ENCODE measurements at regions not wholly inside any gene's neighbourhood (a gene's known extent, or its start where the extent isn't known, plus 50 kb on each side); places are given as distances from the start of the nearest gene placed in this dataset.

DNA sequence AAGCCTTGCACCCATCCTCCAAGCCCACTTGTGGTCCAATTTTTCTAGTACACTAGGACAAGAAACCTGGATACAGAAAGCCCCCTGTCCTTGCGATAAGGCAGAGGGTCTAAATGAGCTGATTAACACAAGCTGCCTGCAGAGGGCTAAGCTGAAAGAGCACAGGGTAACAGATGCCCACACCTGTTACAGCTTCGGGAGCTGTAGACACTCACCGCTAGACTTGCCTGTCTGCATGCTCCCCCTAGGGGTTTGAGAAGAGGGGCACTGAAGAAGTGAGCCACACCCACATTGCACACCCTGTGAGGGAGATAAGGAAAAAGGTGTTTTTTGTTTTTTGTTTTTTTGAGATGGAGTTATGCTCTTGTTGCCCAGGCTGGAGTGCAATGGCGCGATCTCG, 386.5 kb upstream of the AUTS2 start:
- DNase-seq (ENCODE audit: low spot score), result peak; percentile 63
- no peak overlapping the region for H3K27ac ChIP-seq (ENCODE audit: low read depth)
- H3K27me3 Mint-ChIP-seq (ENCODE audit: insufficient read depth, low read depth, poor library complexity), result peaks cover 2% of the 10 kb centered on the region
- no peaks in the 10 kb centered on the region for H3F3A ChIP-seq (replicated peaks; ENCODE audit: low read depth)
- peaks cover 94% of the 10 kb centered on the region for H3K9me3 Mint-ChIP-seq
- H3K4me2 ChIP-seq, result no peak overlapping the region
- no peaks in the 10 kb centered on the region for H3K4me1 Mint-ChIP-seq
- H4K20me1 ChIP-seq (replicated peaks; ENCODE audit: insufficient read depth), result no peaks in the 10 kb centered on the region
- no peak for ATAC-seq
- no peaks in the 10 kb centered on the region for H3K79me2 ChIP-seq (replicated peaks; ENCODE audit: insufficient read depth)
- H3K36me3 ChIP-seq (ENCODE audit: insufficient read depth), result no peaks in the 10 kb centered on the region
- no peaks in the 10 kb centered on the region for H3K27me3 ChIP-seq (ENCODE audit: insufficient read depth)
- peaks cover 21% of the 10 kb centered on the region; the same call in 2 of the 3 replicates for H3K36me3 Mint-ChIP-seq (ENCODE audit: low read depth)
- no peak overlapping the region for H2AFZ ChIP-seq
- no peak overlapping the region for H3K4me3 Mint-ChIP-seq
- H3K4me1 ChIP-seq (ENCODE audit: insufficient read depth), result no peaks in the 10 kb centered on the region
- no peak overlapping the region for H3K27ac Mint-ChIP-seq
- H3K4me3 ChIP-seq, result no peak overlapping the region
- TF ChIP-seq JUNB (IDR thresholded peaks at IDR 0.05; ENCODE audit: unreplicated experiment), result no peak
- TF ChIP-seq, protein P1, sequence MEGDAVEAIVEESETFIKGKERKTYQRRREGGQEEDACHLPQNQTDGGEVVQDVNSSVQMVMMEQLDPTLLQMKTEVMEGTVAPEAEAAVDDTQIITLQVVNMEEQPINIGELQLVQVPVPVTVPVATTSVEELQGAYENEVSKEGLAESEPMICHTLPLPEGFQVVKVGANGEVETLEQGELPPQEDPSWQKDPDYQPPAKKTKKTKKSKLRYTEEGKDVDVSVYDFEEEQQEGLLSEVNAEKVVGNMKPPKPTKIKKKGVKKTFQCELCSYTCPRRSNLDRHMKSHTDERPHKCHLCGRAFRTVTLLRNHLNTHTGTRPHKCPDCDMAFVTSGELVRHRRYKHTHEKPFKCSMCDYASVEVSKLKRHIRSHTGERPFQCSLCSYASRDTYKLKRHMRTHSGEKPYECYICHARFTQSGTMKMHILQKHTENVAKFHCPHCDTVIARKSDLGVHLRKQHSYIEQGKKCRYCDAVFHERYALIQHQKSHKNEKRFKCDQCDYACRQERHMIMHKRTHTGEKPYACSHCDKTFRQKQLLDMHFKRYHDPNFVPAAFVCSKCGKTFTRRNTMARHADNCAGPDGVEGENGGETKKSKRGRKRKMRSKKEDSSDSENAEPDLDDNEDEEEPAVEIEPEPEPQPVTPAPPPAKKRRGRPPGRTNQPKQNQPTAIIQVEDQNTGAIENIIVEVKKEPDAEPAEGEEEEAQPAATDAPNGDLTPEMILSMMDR (conservative IDR thresholded peaks at IDR 0.05; ENCODE audit: low read depth in 2 of 2), result peak; percentile 49 to 60
- TF ChIP-seq EZH2 (IDR thresholded peaks at IDR 0.05; ENCODE audit: low read depth, unreplicated experiment), result no peak
- TF ChIP-seq, protein P2, sequence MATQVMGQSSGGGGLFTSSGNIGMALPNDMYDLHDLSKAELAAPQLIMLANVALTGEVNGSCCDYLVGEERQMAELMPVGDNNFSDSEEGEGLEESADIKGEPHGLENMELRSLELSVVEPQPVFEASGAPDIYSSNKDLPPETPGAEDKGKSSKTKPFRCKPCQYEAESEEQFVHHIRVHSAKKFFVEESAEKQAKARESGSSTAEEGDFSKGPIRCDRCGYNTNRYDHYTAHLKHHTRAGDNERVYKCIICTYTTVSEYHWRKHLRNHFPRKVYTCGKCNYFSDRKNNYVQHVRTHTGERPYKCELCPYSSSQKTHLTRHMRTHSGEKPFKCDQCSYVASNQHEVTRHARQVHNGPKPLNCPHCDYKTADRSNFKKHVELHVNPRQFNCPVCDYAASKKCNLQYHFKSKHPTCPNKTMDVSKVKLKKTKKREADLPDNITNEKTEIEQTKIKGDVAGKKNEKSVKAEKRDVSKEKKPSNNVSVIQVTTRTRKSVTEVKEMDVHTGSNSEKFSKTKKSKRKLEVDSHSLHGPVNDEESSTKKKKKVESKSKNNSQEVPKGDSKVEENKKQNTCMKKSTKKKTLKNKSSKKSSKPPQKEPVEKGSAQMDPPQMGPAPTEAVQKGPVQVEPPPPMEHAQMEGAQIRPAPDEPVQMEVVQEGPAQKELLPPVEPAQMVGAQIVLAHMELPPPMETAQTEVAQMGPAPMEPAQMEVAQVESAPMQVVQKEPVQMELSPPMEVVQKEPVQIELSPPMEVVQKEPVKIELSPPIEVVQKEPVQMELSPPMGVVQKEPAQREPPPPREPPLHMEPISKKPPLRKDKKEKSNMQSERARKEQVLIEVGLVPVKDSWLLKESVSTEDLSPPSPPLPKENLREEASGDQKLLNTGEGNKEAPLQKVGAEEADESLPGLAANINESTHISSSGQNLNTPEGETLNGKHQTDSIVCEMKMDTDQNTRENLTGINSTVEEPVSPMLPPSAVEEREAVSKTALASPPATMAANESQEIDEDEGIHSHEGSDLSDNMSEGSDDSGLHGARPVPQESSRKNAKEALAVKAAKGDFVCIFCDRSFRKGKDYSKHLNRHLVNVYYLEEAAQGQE (IDR thresholded peaks at IDR 0.05; ENCODE audit: unreplicated experiment), result no peak
- TF ChIP-seq CREB1 (CRISPR knock-in tag; IDR thresholded peaks at IDR 0.05; ENCODE audit: low read depth), result no peak
- no peaks in the 10 kb centered on the region for H3K9me2 ChIP-seq (ENCODE audit: insufficient read depth)

DNA sequence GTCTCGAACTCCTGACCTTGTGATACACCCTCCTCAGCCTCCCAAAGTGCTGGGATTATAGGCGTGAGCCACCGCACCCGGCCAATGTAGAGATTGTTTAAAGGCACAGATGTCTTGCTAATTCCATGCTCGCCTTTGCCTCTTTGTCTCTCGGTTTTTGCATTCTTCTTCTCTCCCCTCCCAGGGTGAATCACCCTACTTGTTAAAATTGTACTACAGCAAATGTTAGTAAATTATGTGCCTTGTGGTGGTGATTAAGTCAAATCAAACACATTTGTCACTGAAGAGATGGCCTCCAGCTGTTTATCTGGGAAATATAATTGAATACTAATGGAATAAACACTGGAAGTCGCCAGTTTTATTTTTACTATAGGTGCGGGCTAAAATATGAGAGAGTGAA, 384.4 kb upstream of the AUTS2 start:
- peaks cover 30% of the 10 kb centered on the region for H3K36me3 Mint-ChIP-seq (ENCODE audit: low read depth)
- Histone ChIP-seq H3K9me2 (ENCODE audit: insufficient read depth) (no peaks in the 10 kb centered on the region), H3K27me3 (ENCODE audit: insufficient read depth) (no peaks in the 10 kb centered on the region), H3K36me3 (ENCODE audit: insufficient read depth) (no peaks in the 10 kb centered on the region), H4K20me1 (replicated peaks; ENCODE audit: insufficient read depth) (no peaks in the 10 kb centered on the region), H3K4me3 (no peak overlapping the region), H3F3A (replicated peaks; ENCODE audit: low read depth) (no peaks in the 10 kb centered on the region), H2AFZ (no peak overlapping the region), H3K4me2 (no peak overlapping the region), H3K79me2 (replicated peaks; ENCODE audit: insufficient read depth) (no peaks in the 10 kb centered on the region), H3K4me1 (ENCODE audit: insufficient read depth) (no peaks in the 10 kb centered on the region), H3K27ac (ENCODE audit: low read depth) (no peak overlapping the region)
- DNase-seq (ENCODE audit: low spot score) (no peak), ATAC-seq (no peak)
- H3K27ac Mint-ChIP-seq, result no peak overlapping the region
- H3K4me1 Mint-ChIP-seq, result no peaks in the 10 kb centered on the region
- no peak overlapping the region for H3K4me3 Mint-ChIP-seq
- H3K27me3 Mint-ChIP-seq (ENCODE audit: insufficient read depth, low read depth, poor library complexity), result peaks cover 2% of the 10 kb centered on the region
- peaks cover 94% of the 10 kb centered on the region for H3K9me3 Mint-ChIP-seq
- TF ChIP-seq, protein P2 (IDR thresholded peaks at IDR 0.05; ENCODE audit: unreplicated experiment), result no peak
- TF ChIP-seq, protein P3, sequence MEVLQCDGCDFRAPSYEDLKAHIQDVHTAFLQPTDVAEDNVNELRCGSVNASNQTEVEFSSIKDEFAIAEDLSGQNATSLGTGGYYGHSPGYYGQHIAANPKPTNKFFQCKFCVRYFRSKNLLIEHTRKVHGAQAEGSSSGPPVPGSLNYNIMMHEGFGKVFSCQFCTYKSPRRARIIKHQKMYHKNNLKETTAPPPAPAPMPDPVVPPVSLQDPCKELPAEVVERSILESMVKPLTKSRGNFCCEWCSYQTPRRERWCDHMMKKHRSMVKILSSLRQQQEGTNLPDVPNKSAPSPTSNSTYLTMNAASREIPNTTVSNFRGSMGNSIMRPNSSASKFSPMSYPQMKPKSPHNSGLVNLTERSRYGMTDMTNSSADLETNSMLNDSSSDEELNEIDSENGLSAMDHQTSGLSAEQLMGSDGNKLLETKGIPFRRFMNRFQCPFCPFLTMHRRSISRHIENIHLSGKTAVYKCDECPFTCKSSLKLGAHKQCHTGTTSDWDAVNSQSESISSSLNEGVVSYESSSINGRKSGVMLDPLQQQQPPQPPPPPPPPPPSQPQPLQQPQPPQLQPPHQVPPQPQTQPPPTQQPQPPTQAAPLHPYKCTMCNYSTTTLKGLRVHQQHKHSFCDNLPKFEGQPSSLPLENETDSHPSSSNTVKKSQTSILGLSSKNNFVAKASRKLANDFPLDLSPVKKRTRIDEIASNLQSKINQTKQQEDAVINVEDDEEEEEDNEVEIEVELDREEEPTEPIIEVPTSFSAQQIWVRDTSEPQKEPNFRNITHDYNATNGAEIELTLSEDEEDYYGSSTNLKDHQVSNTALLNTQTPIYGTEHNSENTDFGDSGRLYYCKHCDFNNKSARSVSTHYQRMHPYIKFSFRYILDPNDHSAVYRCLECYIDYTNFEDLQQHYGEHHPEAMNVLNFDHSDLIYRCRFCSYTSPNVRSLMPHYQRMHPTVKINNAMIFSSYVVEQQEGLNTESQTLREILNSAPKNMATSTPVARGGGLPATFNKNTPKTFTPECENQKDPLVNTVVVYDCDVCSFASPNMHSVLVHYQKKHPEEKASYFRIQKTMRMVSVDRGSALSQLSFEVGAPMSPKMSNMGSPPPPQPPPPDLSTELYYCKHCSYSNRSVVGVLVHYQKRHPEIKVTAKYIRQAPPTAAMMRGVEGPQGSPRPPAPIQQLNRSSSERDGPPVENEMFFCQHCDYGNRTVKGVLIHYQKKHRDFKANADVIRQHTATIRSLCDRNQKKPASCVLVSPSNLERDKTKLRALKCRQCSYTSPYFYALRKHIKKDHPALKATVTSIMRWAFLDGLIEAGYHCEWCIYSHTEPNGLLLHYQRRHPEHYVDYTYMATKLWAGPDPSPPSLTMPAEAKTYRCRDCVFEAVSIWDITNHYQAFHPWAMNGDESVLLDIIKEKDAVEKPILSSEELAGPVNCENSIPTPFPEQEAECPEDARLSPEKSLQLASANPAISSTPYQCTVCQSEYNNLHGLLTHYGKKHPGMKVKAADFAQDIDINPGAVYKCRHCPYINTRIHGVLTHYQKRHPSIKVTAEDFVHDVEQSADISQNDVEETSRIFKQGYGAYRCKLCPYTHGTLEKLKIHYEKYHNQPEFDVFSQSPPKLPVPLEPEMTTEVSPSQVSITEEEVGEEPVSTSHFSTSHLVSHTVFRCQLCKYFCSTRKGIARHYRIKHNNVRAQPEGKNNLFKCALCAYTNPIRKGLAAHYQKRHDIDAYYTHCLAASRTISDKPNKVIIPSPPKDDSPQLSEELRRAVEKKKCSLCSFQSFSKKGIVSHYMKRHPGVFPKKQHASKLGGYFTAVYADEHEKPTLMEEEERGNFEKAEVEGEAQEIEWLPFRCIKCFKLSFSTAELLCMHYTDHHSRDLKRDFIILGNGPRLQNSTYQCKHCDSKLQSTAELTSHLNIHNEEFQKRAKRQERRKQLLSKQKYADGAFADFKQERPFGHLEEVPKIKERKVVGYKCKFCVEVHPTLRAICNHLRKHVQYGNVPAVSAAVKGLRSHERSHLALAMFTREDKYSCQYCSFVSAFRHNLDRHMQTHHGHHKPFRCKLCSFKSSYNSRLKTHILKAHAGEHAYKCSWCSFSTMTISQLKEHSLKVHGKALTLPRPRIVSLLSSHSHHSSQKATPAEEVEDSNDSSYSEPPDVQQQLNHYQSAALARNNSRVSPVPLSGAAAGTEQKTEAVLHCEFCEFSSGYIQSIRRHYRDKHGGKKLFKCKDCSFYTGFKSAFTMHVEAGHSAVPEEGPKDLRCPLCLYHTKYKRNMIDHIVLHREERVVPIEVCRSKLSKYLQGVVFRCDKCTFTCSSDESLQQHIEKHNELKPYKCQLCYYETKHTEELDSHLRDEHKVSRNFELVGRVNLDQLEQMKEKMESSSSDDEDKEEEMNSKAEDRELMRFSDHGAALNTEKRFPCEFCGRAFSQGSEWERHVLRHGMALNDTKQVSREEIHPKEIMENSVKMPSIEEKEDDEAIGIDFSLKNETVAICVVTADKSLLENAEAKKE (CRISPR knock-in tag; IDR thresholded peaks at IDR 0.05), result no peak
